H1 (cell line): ENCODE measurements at regions not wholly inside any gene's neighbourhood (a gene's known extent, or its start where the extent isn't known, plus 50 kb on each side); places are given as distances from the start of the nearest gene placed in this dataset.

Source experiments
- CTCF ChIA-PET: fragments of 300-600 bp; sonication (Branson Sonifier 250); formaldehyde crosslinking; loops from one replicate; lab custom pipeline; 2021; ENCODE audit not compliant: partially characterized antibody; lab: Charles Lee
- POLR2A ChIA-PET: fragments of 300-600 bp; sonication (Branson Sonifier 250); formaldehyde crosslinking; loops from one replicate; lab custom pipeline; 2021; ENCODE audit warnings: inconsistent platforms; ENCODE audit not compliant: partially characterized antibody; lab: Charles Lee
- DNase-seq, 2 experiments: peaks; one replicate each; pipeline versions ENCODE4 v3.0.0 to v3.0.0-alpha.2; 2010 to 2022; ENCODE audit warnings: low spot score in 2 of 2, low read depth in 1 of 2, mixed read lengths in 1 of 2
- FAIRE-seq: peaks from 2 replicates; lab custom pipeline; 2011; peaks lifted over from hg19 to GRCh38; lab: Jason Lieb, UNC
- H2AFZ ChIP-seq: 2 replicates; pipeline ENCODE4 v1.8.1; 2012; ENCODE audit warnings: low read length, inconsistent platforms
- H2AK5ac ChIP-seq: 2 replicates; pipeline ENCODE4 v1.6.1; 2013; ENCODE audit warnings: low read depth, low read length
- H2BK120ac ChIP-seq: replicated peaks from 2 replicates; pipeline ENCODE3; 2013; ENCODE audit warnings: low read depth, low read length, inconsistent platforms
- H2BK12ac ChIP-seq: 2 replicates; pipeline ENCODE4 v1.6.1; 2013; ENCODE audit warnings: low read depth, low read length
- H2BK15ac ChIP-seq: 2 replicates; pipeline ENCODE4 v1.6.1; 2013; ENCODE audit warnings: low read length
- H2BK20ac ChIP-seq: 2 replicates; pipeline ENCODE4 v1.6.1; 2013; ENCODE audit warnings: low read length
- H2BK5ac ChIP-seq: 2 replicates; pipeline ENCODE4 v1.6.1; 2013; ENCODE audit warnings: low read depth, low read length
- H3K14ac ChIP-seq: 2 replicates; pipeline ENCODE4 v1.6.1; 2013; ENCODE audit warnings: inconsistent platforms; ENCODE audit not compliant: insufficient read length
- H3K18ac ChIP-seq: 2 replicates; pipeline ENCODE4 v1.6.1; 2013; ENCODE audit warnings: low read length; ENCODE audit errors: extremely low read depth
- H3K23ac ChIP-seq: 2 replicates; pipeline ENCODE4 v1.6.1; 2013; ENCODE audit warnings: inconsistent platforms; ENCODE audit not compliant: insufficient read length
- H3K23me2 ChIP-seq: 2 replicates; pipeline ENCODE4 v1.6.1; 2013; ENCODE audit warnings: low read depth, low read length
- H3K27ac ChIP-seq: 2 replicates; pipeline ENCODE4 v1.6.1; 2011; ENCODE audit warnings: low read depth, low read length, inconsistent platforms
- H3K27me3 ChIP-seq, 4 experiments: replicated peaks in 1 of 4; 1 replicate in 1 of 4; 2 replicates in 3 of 4; pipeline versions ENCODE4 v1.6.1 to v1.8.1; 2011 to 2013; ENCODE audit warnings: low read length in 3 of 4, mild to moderate bottlenecking in 3 of 4, inconsistent platforms in 2 of 4, mixed read lengths in 2 of 4, moderate library complexity in 1 of 4; ENCODE audit not compliant: control insufficient read depth in 3 of 4, insufficient read depth in 3 of 4; ENCODE audit errors: extremely low read depth in 1 of 4
- H3K36me3 ChIP-seq, 4 experiments: 2 replicates each; pipeline versions ENCODE4 v1.6.1 to v1.8.1; 2011 to 2013; ENCODE audit warnings: mild to moderate bottlenecking in 4 of 4, low read length in 3 of 4, moderate library complexity in 2 of 4, control low read depth in 1 of 4, inconsistent platforms in 1 of 4; ENCODE audit not compliant: insufficient read depth in 4 of 4, control insufficient read depth in 2 of 4
- H3K4ac ChIP-seq: replicated peaks from 2 replicates; pipeline ENCODE3; 2013; ENCODE audit warnings: low read length, low read depth, mixed read lengths, inconsistent platforms; ENCODE audit not compliant: insufficient read length
- H3K4me1 ChIP-seq, 4 experiments: replicated peaks in 1 of 4; 1 replicate in 1 of 4; 2 replicates in 3 of 4; pipeline versions ENCODE4 v1.6.1 to v1.8.1; 2011 to 2013; ENCODE audit warnings: low read length in 3 of 4, inconsistent platforms in 2 of 4, mixed read lengths in 1 of 4; ENCODE audit not compliant: insufficient read depth in 4 of 4, control insufficient read depth in 3 of 4
- H3K4me2 ChIP-seq, 2 experiments: 2 replicates each; pipeline versions ENCODE4 v1.6.1 to v1.8.1; 2011 to 2013; ENCODE audit warnings: low read depth in 2 of 2, low read length in 2 of 2, control low read depth in 1 of 2, inconsistent platforms in 1 of 2, mild to moderate bottlenecking in 1 of 2; ENCODE audit not compliant: insufficient read depth in 1 of 2
- H3K4me3 ChIP-seq, 4 experiments: fragments of 200-600, 300-600 bp in 1 of 4; sonication (generic), shearing (Covaris generic), sonication (Bioruptor Twin) in 1 of 4; 2 replicates each; pipeline versions ENCODE4 v1.5.1 to v1.8.1; 2011 to 2016; ENCODE audit warnings: low read length in 4 of 4, low read depth in 3 of 4, control low read depth in 2 of 4, inconsistent platforms in 2 of 4, mild to moderate bottlenecking in 2 of 4, mixed read lengths in 1 of 4, moderate library complexity in 1 of 4; ENCODE audit not compliant: insufficient read depth in 2 of 4; ENCODE audit errors: extremely low read depth in 1 of 4
- H3K56ac ChIP-seq: replicated peaks from 2 replicates; pipeline ENCODE3; 2013; ENCODE audit warnings: low read depth, mild to moderate bottlenecking, mixed read lengths, low read length, inconsistent platforms; ENCODE audit not compliant: insufficient read length
- H3K79me1 ChIP-seq: 2 replicates; pipeline ENCODE4 v1.6.1; 2013; ENCODE audit warnings: low read depth, low read length, control low read depth
- H3K79me2 ChIP-seq, 2 experiments: 2 replicates each; pipeline versions ENCODE4 v1.6.1 to v1.8.1; 2012 to 2013; ENCODE audit warnings: low read length in 2 of 2, mild to moderate bottlenecking in 2 of 2, inconsistent platforms in 1 of 2; ENCODE audit not compliant: insufficient read depth in 2 of 2, control insufficient read depth in 1 of 2
- H3K9ac ChIP-seq, 4 experiments: replicated peaks in 1 of 4; 1 replicate in 1 of 4; 2 replicates in 3 of 4; pipeline versions ENCODE4 v1.6.1 to v1.8.1; 2011 to 2013; ENCODE audit warnings: low read depth in 3 of 4, low read length in 3 of 4, control low read depth in 2 of 4, mild to moderate bottlenecking in 2 of 4, moderate library complexity in 2 of 4, inconsistent platforms in 1 of 4; ENCODE audit errors: extremely low read depth in 1 of 4
- H3K9me3 ChIP-seq, 2 experiments: 2 replicates each; pipeline versions ENCODE4 v1.6.1 to v1.8.1; 2012 to 2013; ENCODE audit warnings: mild to moderate bottlenecking in 2 of 2, moderate library complexity in 2 of 2, control low read depth in 1 of 2, inconsistent platforms in 1 of 2, low read depth in 1 of 2, low read length in 1 of 2, mixed read lengths in 1 of 2; ENCODE audit not compliant: insufficient read depth in 2 of 2
- H4K20me1 ChIP-seq, 2 experiments: replicated peaks in 1 of 2; 2 replicates each; pipeline versions ENCODE3 to v1.8.1; 2011 to 2013; ENCODE audit warnings: inconsistent platforms in 2 of 2, low read length in 2 of 2, mild to moderate bottlenecking in 1 of 2; ENCODE audit not compliant: insufficient read depth in 2 of 2, control insufficient read depth in 1 of 2
- H4K5ac ChIP-seq: 2 replicates; pipeline ENCODE4 v1.6.1; 2013; ENCODE audit warnings: low read length, low read depth, mixed read lengths, inconsistent platforms; ENCODE audit not compliant: insufficient read length
- H4K8ac ChIP-seq: 2 replicates; pipeline ENCODE4 v1.8.0; 2013; ENCODE audit warnings: mild to moderate bottlenecking, moderate library complexity, low read length, inconsistent platforms; ENCODE audit not compliant: insufficient read depth; ENCODE audit errors: extremely low read depth
- H4K91ac ChIP-seq: replicated peaks from 2 replicates; pipeline ENCODE3; 2013; ENCODE audit warnings: low read length, mixed read lengths, inconsistent platforms; ENCODE audit not compliant: insufficient read length
- BRCA1 ChIP-seq: IDR thresholded peaks from 2 replicates; pipeline ENCODE4 v1.6.1; 2012; ENCODE audit warnings: low read depth, low read length, improper control_type of control experiment
- EP300 ChIP-seq, 2 experiments: IDR thresholded peaks; 1 replicate in 1 of 2; 2 replicates in 1 of 2; pipeline ENCODE4 v1.6.1; 2011 to 2012; ENCODE audit warnings: low read depth in 2 of 2, low read length in 2 of 2, mild to moderate bottlenecking in 2 of 2, borderline replicate concordance in 1 of 2, inconsistent platforms in 1 of 2, moderate library complexity in 1 of 2
- HDAC2 ChIP-seq, 2 experiments: fragments of 300-600 bp in 1 of 2; sonication (generic) in 1 of 2; IDR thresholded peaks; 2 replicates each; pipeline ENCODE4 v1.6.1; 2011 to 2012; ENCODE audit warnings: low read depth in 2 of 2, low read length in 2 of 2, mild to moderate bottlenecking in 2 of 2, moderate library complexity in 2 of 2, borderline replicate concordance in 1 of 2, inconsistent platforms in 1 of 2
- KDM5A ChIP-seq: fragments of 200-600 bp; IDR thresholded peaks from 2 replicates; pipeline ENCODE4 v1.7.1; 2012; ENCODE audit warnings: mild to moderate bottlenecking, low read length, inconsistent platforms, mixed read lengths
- NANOG ChIP-seq: IDR thresholded peaks from 2 replicates; pipeline ENCODE4 v1.6.1; 2011; ENCODE audit warnings: low read length, low read depth, mild to moderate bottlenecking, inconsistent platforms; ENCODE audit not compliant: insufficient read depth, poor library complexity, severe bottlenecking
- RNF2 ChIP-seq: fragments of 200-900, 300-1000 bp; sonication (generic); IDR thresholded peaks from 2 replicates; pipeline ENCODE4 v1.7.1; 2016; ENCODE audit warnings: borderline replicate concordance, low read depth, mild to moderate bottlenecking, antibody characterized with exemption, low read length; ENCODE audit not compliant: poor library complexity, severe bottlenecking; ENCODE audit errors: missing control alignments
- SIN3A ChIP-seq, 2 experiments: IDR thresholded peaks in 1 of 2; conservative IDR thresholded peaks in 1 of 2; 2 replicates each; pipeline ENCODE4 v1.6.1; 2011 to 2012; ENCODE audit warnings: low read length in 2 of 2, improper control_type of control experiment in 1 of 2, low read depth in 1 of 2, mild to moderate bottlenecking in 1 of 2
- TAF7 ChIP-seq: optimal IDR thresholded peaks from 2 replicates; pipeline ENCODE3; 2011; ENCODE audit warnings: low read depth, mild to moderate bottlenecking, inconsistent platforms, low read length, moderate library complexity, borderline replicate concordance
- ZNF274 ChIP-seq: IDR thresholded peaks from 2 replicates; pipeline ENCODE4 v1.7.0; 2012; ENCODE audit warnings: low read length, borderline replicate concordance; ENCODE audit errors: extremely low read depth
- WGBS, 2 experiments: shearing (Covaris generic) in 1 of 2; methylation state at CpG; one replicate each; pipeline versions ENCODE4 v1.1.6 to v1.1.7; 2013 to 2015; ENCODE audit warnings: low lambda C conversion rate in 2 of 2, mixed read lengths in 2 of 2, inconsistent platforms in 1 of 2, low coverage in 1 of 2, missing lambda C conversion rate in 1 of 2; ENCODE audit not compliant: insufficient replicate concordance in 2 of 2, insufficient coverage in 1 of 2, insufficient read length in 1 of 2; ENCODE audit errors: extremely low coverage in 1 of 2, missing lambda C conversion rate in 1 of 2; 5-methylcytosine and 5-hydroxymethylcytosine counted together
- TF ChIP-seq, protein P1 (sequence below): IDR thresholded peaks from 2 replicates; pipeline ENCODE4 v1.6.1; 2012; ENCODE audit warnings: inconsistent platforms
- TF ChIP-seq, protein P2 (sequence below): IDR thresholded peaks from 2 replicates; pipeline ENCODE4 v1.6.1; 2012; ENCODE audit warnings: inconsistent platforms

DNA sequence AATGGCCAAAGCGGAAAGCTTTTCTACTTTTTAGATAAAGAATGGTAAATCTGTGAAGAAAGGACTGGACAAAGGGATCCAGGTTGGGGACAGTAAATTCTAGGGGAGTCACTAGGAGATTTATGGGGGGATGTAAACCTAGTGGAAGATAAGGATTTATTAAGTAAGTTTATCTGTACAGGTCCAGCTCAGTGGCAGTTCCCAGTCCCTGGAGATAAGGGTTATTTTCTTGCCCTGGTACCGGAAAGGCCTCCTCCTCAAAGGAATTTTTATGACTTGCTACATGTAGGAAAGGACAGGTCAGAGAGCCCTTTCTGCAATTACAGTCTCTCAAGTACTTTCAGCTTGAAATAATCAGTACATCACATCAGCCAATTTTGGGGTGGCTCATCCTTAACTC lies 72.6 kb upstream of the BICD1 start:
- WGBS, 2 experiments: 100% methylated on average over 2 of the region's 2 CpGs; no CpG with 5 or more reads in 1 of the 2 experiments
- Histone ChIP-seq H2BK12ac (no peak overlapping the region), H4K91ac (no peak overlapping the region), H4K5ac (no peak overlapping the region), H3K36me3 (no peaks in the 10 kb centered on the region), H3K4me1 (peaks cover 0 to 17% (median 4%) of the 10 kb centered on the region in 4 experiments; a peak in 4 of 7 replicates), H3K9me3 (no peaks in the 10 kb centered on the region), H2AFZ (no peak overlapping the region), H3K27ac (no peak overlapping the region), H3K14ac (no peak overlapping the region), H3K79me2 (no peaks in the 10 kb centered on the region), H3K4me3 (no peak overlapping the region), H3K23me2 (no peaks in the 10 kb centered on the region; the same call in 1 of the 2 replicates), H2BK20ac (no peak overlapping the region), H2BK120ac (no peak overlapping the region), H3K79me1 (no peaks in the 10 kb centered on the region), H2AK5ac (no peak overlapping the region; the same call in 1 of the 2 replicates), H3K23ac (no peak overlapping the region), H4K20me1 (no peaks in the 10 kb centered on the region), H4K8ac (no peak overlapping the region), H3K27me3 (no peaks in the 10 kb centered on the region), H3K4me2 (no peak overlapping the region), H3K18ac (no peak overlapping the region), H3K4ac (no peak overlapping the region), H3K56ac (no peak overlapping the region), H3K9ac (no peak overlapping the region), H2BK15ac (no peak overlapping the region), H2BK5ac (no peak overlapping the region)
- FAIRE-seq: no peak
- DNase-seq: no peak
- ChIA-PET CTCF (interaction anchor here (0.8 to 1.7 kb wide), 5 partner anchors 10 to 381 kb away, joined by 3 to 5 read pairs (median 3); no protein-coding TSS in a partner anchor), POLR2A (interaction anchor here (0.9 kb wide), 1 partner anchor 16 kb away, joined by 3 read pairs; no protein-coding TSS in a partner anchor)
- no peak for TF ChIP-seq BRCA1
- TF ChIP-seq RNF2: no peak
- no peak for TF ChIP-seq EP300 (IDR thresholded peaks at IDR 0.05; ENCODE audit: borderline replicate concordance in 1 of 2, low read depth in 2 of 2, low read length in 2 of 2)
- TF ChIP-seq, protein P1, sequence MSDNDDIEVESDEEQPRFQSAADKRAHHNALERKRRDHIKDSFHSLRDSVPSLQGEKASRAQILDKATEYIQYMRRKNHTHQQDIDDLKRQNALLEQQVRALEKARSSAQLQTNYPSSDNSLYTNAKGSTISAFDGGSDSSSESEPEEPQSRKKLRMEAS: no peak
- no peak for TF ChIP-seq HDAC2 (IDR thresholded peaks at IDR 0.05; ENCODE audit: borderline replicate concordance in 1 of 2, low read depth in 2 of 2, low read length in 2 of 2)
- TF ChIP-seq TAF7: no peak
- TF ChIP-seq KDM5A: no peak
- TF ChIP-seq NANOG: no peak
- no peak for TF ChIP-seq ZNF274
- TF ChIP-seq, protein P2, sequence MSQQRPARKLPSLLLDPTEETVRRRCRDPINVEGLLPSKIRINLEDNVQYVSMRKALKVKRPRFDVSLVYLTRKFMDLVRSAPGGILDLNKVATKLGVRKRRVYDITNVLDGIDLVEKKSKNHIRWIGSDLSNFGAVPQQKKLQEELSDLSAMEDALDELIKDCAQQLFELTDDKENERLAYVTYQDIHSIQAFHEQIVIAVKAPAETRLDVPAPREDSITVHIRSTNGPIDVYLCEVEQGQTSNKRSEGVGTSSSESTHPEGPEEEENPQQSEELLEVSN: no peak
- no peak for TF ChIP-seq SIN3A (conservative IDR thresholded peaks at IDR 0.05 in 1 of 2, IDR thresholded peaks at IDR 0.05 in 1 of 2; ENCODE audit: low read depth in 1 of 2, low read length in 2 of 2)
